22Rv1 (cell line): ENCODE measurements at regions not wholly inside any gene's neighbourhood (a gene's known extent, or its start where the extent isn't known, plus 50 kb on each side); places are given as distances from the start of the nearest gene placed in this dataset.

Experiments used
- ZFX ChIP-seq: fragments of 450-650 bp; IDR thresholded peaks from 2 replicates; pipeline ENCODE4 v1.6.1; 2017; ENCODE audit warnings: antibody characterized with exemption, borderline replicate concordance
- TF ChIP-seq, protein P1 (sequence below): fragments of 450-650 bp; IDR thresholded peaks from 2 replicates; pipeline ENCODE4 v1.5.1; 2017; ENCODE audit warnings: mild to moderate bottlenecking

DNA sequence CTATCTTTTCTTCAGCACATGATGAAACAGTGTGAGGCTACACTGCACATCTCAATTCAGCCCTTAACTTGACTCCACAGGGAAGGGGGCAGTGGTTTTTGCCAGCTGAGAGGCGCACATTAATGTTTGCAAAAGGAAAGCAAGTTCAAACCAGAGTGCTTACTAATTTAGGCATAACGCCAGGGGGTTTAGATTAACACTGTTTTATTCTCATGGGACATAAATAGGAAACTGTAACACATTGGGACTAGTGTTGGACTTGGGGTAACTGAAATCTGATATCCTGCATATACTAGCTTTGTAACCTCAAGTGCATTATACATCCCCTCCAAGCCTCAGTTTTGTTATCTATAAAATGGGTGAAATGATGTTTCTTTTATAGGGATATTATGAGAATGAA lies 821.2 kb upstream of the ID2 start:
- TF ChIP-seq, protein P1, sequence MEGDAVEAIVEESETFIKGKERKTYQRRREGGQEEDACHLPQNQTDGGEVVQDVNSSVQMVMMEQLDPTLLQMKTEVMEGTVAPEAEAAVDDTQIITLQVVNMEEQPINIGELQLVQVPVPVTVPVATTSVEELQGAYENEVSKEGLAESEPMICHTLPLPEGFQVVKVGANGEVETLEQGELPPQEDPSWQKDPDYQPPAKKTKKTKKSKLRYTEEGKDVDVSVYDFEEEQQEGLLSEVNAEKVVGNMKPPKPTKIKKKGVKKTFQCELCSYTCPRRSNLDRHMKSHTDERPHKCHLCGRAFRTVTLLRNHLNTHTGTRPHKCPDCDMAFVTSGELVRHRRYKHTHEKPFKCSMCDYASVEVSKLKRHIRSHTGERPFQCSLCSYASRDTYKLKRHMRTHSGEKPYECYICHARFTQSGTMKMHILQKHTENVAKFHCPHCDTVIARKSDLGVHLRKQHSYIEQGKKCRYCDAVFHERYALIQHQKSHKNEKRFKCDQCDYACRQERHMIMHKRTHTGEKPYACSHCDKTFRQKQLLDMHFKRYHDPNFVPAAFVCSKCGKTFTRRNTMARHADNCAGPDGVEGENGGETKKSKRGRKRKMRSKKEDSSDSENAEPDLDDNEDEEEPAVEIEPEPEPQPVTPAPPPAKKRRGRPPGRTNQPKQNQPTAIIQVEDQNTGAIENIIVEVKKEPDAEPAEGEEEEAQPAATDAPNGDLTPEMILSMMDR = no peak
- TF ChIP-seq ZFX = no peak
